ENCODE measurements at regions not wholly inside any gene's neighbourhood (a gene's known extent, or its start where the extent isn't known, plus 50 kb on each side); places are given as distances from the start of the nearest gene placed in this dataset.

DNA sequence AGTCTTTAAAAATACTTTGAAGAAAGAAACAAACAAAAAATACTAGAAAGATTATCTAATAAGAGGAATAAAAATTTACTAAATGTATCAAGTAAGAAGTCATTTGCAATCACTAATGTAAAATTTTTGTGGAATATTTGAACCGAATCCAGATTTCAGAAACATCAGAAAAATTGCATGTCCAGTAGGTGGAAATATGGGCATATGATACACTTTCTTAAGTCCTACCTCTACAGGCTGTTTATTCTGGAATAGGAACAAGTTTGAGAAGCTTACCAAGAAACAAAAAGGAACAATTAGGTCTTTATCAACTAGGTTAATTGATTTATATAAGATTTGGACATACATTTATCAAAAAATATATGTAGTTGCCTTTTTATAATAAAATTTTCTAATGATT lies 292.9 kb upstream of the ROBO1 start:
- no peaks in the 10 kb centered on the region for H3K27me3 ChIP-seq
- 50 to 60% methylated on average over 1 of the region's 1 CpG for WGBS, 2 donors (ENCODE audit: low coverage in 1 of 2)

DNA sequence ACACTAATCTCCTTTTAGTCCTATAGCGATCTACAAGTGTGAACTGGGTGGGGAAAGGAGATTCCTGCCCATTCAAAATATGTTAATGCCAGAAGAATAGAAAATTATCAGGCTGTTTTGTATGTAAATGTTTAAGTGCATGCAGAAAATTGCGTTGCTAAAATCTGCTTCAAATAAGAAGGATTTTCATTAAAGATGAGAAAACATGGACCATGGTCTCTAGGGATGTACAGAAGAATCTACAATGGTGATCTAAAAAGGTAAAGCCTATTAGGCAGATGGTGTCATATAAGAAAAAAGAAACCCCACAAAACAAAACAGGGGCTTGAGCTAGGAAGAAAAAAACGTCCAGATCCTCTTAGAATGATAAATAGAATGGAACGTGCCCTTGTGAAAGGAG lies 287.5 kb upstream of the ROBO1 start:
- ATAC-seq, result no peak
- no peaks in the 10 kb centered on the region for H3K4me1 ChIP-seq
- H3K36me3 ChIP-seq, result no peaks in the 10 kb centered on the region
- no peaks in the 10 kb centered on the region for H3K9me3 ChIP-seq
- H3K27ac ChIP-seq, result no peak overlapping the region
- WGBS, 2 donors (ENCODE audit: low coverage in 1 of 2), result 50 to 71% methylated on average over 4 of the region's 4 CpGs
- H3K27me3 ChIP-seq, result no peaks in the 10 kb centered on the region
- TF ChIP-seq EP300 (IDR thresholded peaks at IDR 0.05) (no peak), POLR2AphosphoS5 (IDR thresholded peaks at IDR 0.05) (no peak), POLR2A (IDR thresholded peaks at IDR 0.05) (no peak)
- TF ChIP-seq, protein P1, sequence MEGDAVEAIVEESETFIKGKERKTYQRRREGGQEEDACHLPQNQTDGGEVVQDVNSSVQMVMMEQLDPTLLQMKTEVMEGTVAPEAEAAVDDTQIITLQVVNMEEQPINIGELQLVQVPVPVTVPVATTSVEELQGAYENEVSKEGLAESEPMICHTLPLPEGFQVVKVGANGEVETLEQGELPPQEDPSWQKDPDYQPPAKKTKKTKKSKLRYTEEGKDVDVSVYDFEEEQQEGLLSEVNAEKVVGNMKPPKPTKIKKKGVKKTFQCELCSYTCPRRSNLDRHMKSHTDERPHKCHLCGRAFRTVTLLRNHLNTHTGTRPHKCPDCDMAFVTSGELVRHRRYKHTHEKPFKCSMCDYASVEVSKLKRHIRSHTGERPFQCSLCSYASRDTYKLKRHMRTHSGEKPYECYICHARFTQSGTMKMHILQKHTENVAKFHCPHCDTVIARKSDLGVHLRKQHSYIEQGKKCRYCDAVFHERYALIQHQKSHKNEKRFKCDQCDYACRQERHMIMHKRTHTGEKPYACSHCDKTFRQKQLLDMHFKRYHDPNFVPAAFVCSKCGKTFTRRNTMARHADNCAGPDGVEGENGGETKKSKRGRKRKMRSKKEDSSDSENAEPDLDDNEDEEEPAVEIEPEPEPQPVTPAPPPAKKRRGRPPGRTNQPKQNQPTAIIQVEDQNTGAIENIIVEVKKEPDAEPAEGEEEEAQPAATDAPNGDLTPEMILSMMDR (IDR thresholded peaks at IDR 0.05), result no peak
- no peak overlapping the region for H3K4me3 ChIP-seq

More for the DNA sequence above, 292.9 kb upstream of the ROBO1 start:
- ATAC-seq, result no peak
- Histone ChIP-seq H3K36me3 (no peaks in the 10 kb centered on the region), H3K4me1 (no peaks in the 10 kb centered on the region), H3K27ac (no peak overlapping the region), H3K4me3 (no peak overlapping the region), H3K9me3 (no peaks in the 10 kb centered on the region)
- TF ChIP-seq POLR2AphosphoS5 (IDR thresholded peaks at IDR 0.05) (no peak), POLR2A (IDR thresholded peaks at IDR 0.05) (no peak), EP300 (IDR thresholded peaks at IDR 0.05) (no peak)
- TF ChIP-seq, protein P1 (IDR thresholded peaks at IDR 0.05), result no peak

DNA sequence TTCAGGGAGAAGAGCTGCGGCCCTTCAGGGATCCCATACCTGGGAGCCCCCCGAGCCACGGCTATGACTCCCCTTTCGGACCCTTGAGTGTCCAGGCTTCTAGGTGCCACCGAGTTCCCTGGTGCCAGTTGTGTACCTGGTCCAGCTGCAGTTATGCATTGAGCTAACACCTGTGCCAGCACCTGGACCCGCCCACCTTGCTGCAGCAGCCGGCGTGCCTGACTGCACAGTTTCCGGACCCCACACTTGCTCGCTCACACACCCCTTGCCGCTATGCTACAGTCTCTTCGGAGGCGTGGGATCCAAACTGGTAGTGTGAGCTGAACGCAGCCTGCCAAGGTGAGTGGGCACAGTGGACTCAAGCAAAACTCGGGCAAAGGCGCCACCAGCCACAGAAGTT lies 284.5 kb upstream of the ROBO1 start:
- TF ChIP-seq, protein P1 (IDR thresholded peaks at IDR 0.05), result no peak
- TF ChIP-seq POLR2AphosphoS5 (IDR thresholded peaks at IDR 0.05), result no peak
- Histone ChIP-seq H3K4me3 (no peak overlapping the region), H3K27ac (no peak overlapping the region), H3K9me3 (no peaks in the 10 kb centered on the region), H3K4me1 (no peaks in the 10 kb centered on the region), H3K36me3 (no peaks in the 10 kb centered on the region), H3K27me3 (no peaks in the 10 kb centered on the region)
- WGBS, 2 donors (ENCODE audit: low coverage in 1 of 2), result 88 to 93% methylated on average over 3 to 6 of the region's 16 CpGs
- ATAC-seq, result no peak

DNA sequence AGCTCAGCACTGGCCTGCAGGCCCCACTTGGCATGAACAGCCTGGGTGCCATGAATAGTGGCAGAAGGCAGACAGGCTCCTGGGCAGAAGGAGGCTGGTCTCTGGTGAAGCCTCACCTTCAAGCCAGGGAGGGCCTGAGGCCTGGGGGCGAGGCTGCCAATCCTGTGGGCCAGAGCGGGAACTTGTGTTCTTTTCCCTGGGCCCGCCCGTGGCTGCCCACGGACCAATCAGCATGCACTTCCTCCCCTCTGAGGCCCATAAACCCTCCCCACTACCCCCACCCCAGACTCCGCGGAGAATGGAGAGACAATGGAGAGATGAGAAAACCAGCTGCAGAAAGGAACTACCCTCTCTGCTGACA lies 283.8 kb upstream of the ROBO1 start:
- Histone ChIP-seq H3K4me1 (no peaks in the 10 kb centered on the region), H3K36me3 (no peaks in the 10 kb centered on the region), H3K27ac (no peak overlapping the region), H3K27me3 (no peaks in the 10 kb centered on the region), H3K9me3 (no peaks in the 10 kb centered on the region), H3K4me3 (no peak overlapping the region)
- WGBS, 2 donors (ENCODE audit: low coverage in 1 of 2), result no CpG with 5 or more reads among the region's 7 CpGs
- peak; percentile 22 for ATAC-seq
- TF ChIP-seq POLR2AphosphoS5 (IDR thresholded peaks at IDR 0.05) (no peak), EP300 (IDR thresholded peaks at IDR 0.05) (no peak), POLR2A (IDR thresholded peaks at IDR 0.05) (no peak)
- TF ChIP-seq, protein P1 (IDR thresholded peaks at IDR 0.05), result no peak

DNA sequence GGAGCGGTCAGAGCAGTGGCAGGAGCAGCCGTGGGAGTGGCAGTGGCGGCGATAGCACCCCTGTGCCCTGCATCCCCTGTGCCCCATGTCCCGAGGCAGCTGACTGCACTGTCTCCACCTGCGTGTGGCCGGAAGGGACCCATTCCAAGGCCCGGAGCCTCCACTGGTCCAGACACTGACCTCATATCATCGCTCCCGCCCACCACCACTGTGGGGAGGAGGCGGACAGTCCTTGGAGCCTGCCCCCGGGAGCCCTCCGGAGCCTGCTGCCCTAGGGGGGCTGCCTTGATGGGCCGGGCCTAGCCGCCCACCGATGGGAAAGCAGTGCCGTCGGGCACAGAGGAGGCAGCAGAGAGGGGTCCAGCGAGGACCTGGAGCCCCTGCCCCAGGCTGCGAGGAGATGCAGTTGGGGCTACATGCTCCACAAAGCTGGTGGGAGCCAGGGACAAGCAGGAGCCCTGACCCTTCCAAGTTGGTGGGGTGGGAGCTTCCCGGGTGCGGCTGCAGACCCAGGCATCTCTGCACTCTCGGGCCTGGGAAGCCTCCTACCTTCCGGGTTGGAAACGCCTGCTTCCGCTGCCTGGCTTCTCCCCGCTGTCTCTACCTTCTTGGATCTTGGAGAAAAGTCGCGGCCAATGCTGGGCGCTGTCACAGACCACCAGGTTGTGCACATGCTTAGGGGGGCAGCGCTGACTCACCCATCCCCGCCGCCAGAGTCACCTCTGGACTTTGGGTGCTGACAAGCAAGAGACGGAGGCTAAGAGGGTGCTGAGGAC lies 283.2 kb upstream of the ROBO1 start:
- 73 to 80% methylated on average over 3 to 4 of the region's 34 CpGs for WGBS, 2 donors (ENCODE audit: low coverage in 1 of 2)
- TF ChIP-seq POLR2AphosphoS5 (IDR thresholded peaks at IDR 0.05), result no peak
- TF ChIP-seq POLR2A (IDR thresholded peaks at IDR 0.05), result no peak
- TF ChIP-seq EP300 (IDR thresholded peaks at IDR 0.05), result no peak
- TF ChIP-seq, protein P1 (IDR thresholded peaks at IDR 0.05), result no peak
- Histone ChIP-seq H3K9me3 (no peaks in the 10 kb centered on the region), H3K27ac (no peak overlapping the region), H3K4me1 (no peaks in the 10 kb centered on the region), H3K4me3 (no peak overlapping the region), H3K27me3 (no peaks in the 10 kb centered on the region), H3K36me3 (no peaks in the 10 kb centered on the region)
- peak; percentile 36 for ATAC-seq

Measured in gastroesophageal sphincter (tissue), 4 donors.